Activated T-cell treated with anti-CD3 and anti-CD28 coated beads, Interleukin-2, amount 50 U/mL, for 24 hours (primary cell): ENCODE measurements at regions not wholly inside any gene's neighbourhood (a gene's known extent, or its start where the extent isn't known, plus 50 kb on each side); places are given as distances from the start of the nearest gene placed in this dataset.

ENCODE experiments used
- DNase-seq: peaks from one replicate; pipeline ENCODE4 v3.0.0-alpha.2; 2020
- H3K27ac Mint-ChIP-seq: 2 replicates; pipeline ENCODE4 v1.8.0; 2020; ENCODE audit warnings: mild to moderate bottlenecking, mixed read lengths
- H3K27me3 Mint-ChIP-seq: 2 replicates; pipeline ENCODE4 v1.8.0; 2020; ENCODE audit warnings: mixed read lengths
- H3K36me3 Mint-ChIP-seq: 2 replicates; pipeline ENCODE4 v1.8.0; 2020; ENCODE audit warnings: low read depth, mixed read lengths
- H3K4me1 Mint-ChIP-seq: 2 replicates; pipeline ENCODE4 v1.8.0; 2020; ENCODE audit warnings: low read depth, mixed read lengths
- H3K4me3 Mint-ChIP-seq: 2 replicates; pipeline ENCODE4 v1.8.0; 2020; ENCODE audit warnings: mild to moderate bottlenecking, moderate library complexity, mixed read lengths
- H3K9me3 Mint-ChIP-seq: 2 replicates; pipeline ENCODE4 v1.8.0; 2020; ENCODE audit warnings: mixed read lengths

GRCh38 chr1:209276321-209276720, 307.2 kb upstream of the CAMK1G start:
- H3K27ac Mint-ChIP-seq = no peak overlapping the region
- H3K4me1 Mint-ChIP-seq = no peaks in the 10 kb centered on the region
- H3K9me3 Mint-ChIP-seq = no peaks in the 10 kb centered on the region
- no peak overlapping the region for H3K4me3 Mint-ChIP-seq
- no peak for DNase-seq
- no peaks in the 10 kb centered on the region for H3K36me3 Mint-ChIP-seq
- peaks cover 19% of the 10 kb centered on the region for H3K27me3 Mint-ChIP-seq

GRCh38 chr1:209277662-209278061, 305.9 kb upstream of the CAMK1G start:
- no peaks in the 10 kb centered on the region for H3K4me1 Mint-ChIP-seq
- no peaks in the 10 kb centered on the region for H3K9me3 Mint-ChIP-seq
- H3K27me3 Mint-ChIP-seq = peaks cover 19% of the 10 kb centered on the region
- H3K36me3 Mint-ChIP-seq = no peaks in the 10 kb centered on the region
- no peak overlapping the region for H3K4me3 Mint-ChIP-seq
- DNase-seq = no peak
- H3K27ac Mint-ChIP-seq = no peak overlapping the region

- no peak for DNase-seq
- Mint-ChIP-seq H3K36me3 (no peaks in the 10 kb centered on the region), H3K4me1 (no peaks in the 10 kb centered on the region), H3K9me3 (no peaks in the 10 kb centered on the region), H3K4me3 (no peak overlapping the region), H3K27ac (no peak overlapping the region), H3K27me3 (peaks cover 12% of the 10 kb centered on the region)
Observed at GRCh38 chr1:209291715-209292114, 291.8 kb upstream of the CAMK1G start.

- Mint-ChIP-seq H3K27ac (no peak overlapping the region), H3K36me3 (no peaks in the 10 kb centered on the region), H3K4me3 (no peak overlapping the region), H3K4me1 (no peaks in the 10 kb centered on the region), H3K27me3 (peaks cover 21% of the 10 kb centered on the region), H3K9me3 (no peaks in the 10 kb centered on the region)
- DNase-seq = no peak
Observed at GRCh38 chr1:209302779-209303568, 280.5 kb upstream of the CAMK1G start.

- Mint-ChIP-seq H3K4me1 (no peaks in the 10 kb centered on the region), H3K36me3 (no peaks in the 10 kb centered on the region), H3K27me3 (peaks cover 21% of the 10 kb centered on the region), H3K4me3 (no peak overlapping the region), H3K27ac (no peak overlapping the region), H3K9me3 (no peaks in the 10 kb centered on the region)
- DNase-seq = no peak
Observed at GRCh38 chr1:209304166-209304565, 279.3 kb upstream of the CAMK1G start.

- H3K4me3 Mint-ChIP-seq = no peak overlapping the region
- no peaks in the 10 kb centered on the region for H3K9me3 Mint-ChIP-seq
- H3K36me3 Mint-ChIP-seq = no peaks in the 10 kb centered on the region
- H3K4me1 Mint-ChIP-seq = no peaks in the 10 kb centered on the region
- H3K27ac Mint-ChIP-seq = no peak overlapping the region
- peaks cover 21% of the 10 kb centered on the region for H3K27me3 Mint-ChIP-seq
- no peak for DNase-seq
Observed at GRCh38 chr1:209305221-209305954, 278.1 kb upstream of the CAMK1G start.

- no peaks in the 10 kb centered on the region for H3K36me3 Mint-ChIP-seq
- H3K9me3 Mint-ChIP-seq = no peaks in the 10 kb centered on the region
- no peak overlapping the region for H3K27ac Mint-ChIP-seq
- no peak overlapping the region for H3K4me3 Mint-ChIP-seq
- H3K27me3 Mint-ChIP-seq = peaks cover 28% of the 10 kb centered on the region
- no peaks in the 10 kb centered on the region for H3K4me1 Mint-ChIP-seq
- no peak for DNase-seq
Observed at GRCh38 chr1:209307846-209308245, 275.7 kb upstream of the CAMK1G start.

GRCh38 chr1:209309198-209309597, 274.3 kb upstream of the CAMK1G start:
- no peak overlapping the region for H3K27ac Mint-ChIP-seq
- H3K4me3 Mint-ChIP-seq = no peak overlapping the region
- H3K36me3 Mint-ChIP-seq = no peaks in the 10 kb centered on the region
- H3K27me3 Mint-ChIP-seq = peaks cover 20% of the 10 kb centered on the region
- no peaks in the 10 kb centered on the region for H3K9me3 Mint-ChIP-seq
- H3K4me1 Mint-ChIP-seq = no peaks in the 10 kb centered on the region
- DNase-seq = no peak

- Mint-ChIP-seq H3K4me1 (no peaks in the 10 kb centered on the region), H3K9me3 (no peaks in the 10 kb centered on the region), H3K27me3 (peaks cover 10% of the 10 kb centered on the region), H3K36me3 (no peaks in the 10 kb centered on the region), H3K27ac (no peak overlapping the region), H3K4me3 (no peak overlapping the region)
- DNase-seq = no peak
Observed at GRCh38 chr1:209311770-209312169, 271.7 kb upstream of the CAMK1G start.

- Mint-ChIP-seq H3K9me3 (peaks cover 4% of the 10 kb centered on the region), H3K4me1 (no peaks in the 10 kb centered on the region), H3K36me3 (no peaks in the 10 kb centered on the region), H3K27ac (no peak overlapping the region), H3K27me3 (peaks cover 6% of the 10 kb centered on the region), H3K4me3 (no peak overlapping the region)
- no peak for DNase-seq
Observed at GRCh38 chr1:209316929-209317328, 266.6 kb upstream of the CAMK1G start.

- H3K36me3 Mint-ChIP-seq = no peaks in the 10 kb centered on the region
- no peak overlapping the region for H3K4me3 Mint-ChIP-seq
- no peaks in the 10 kb centered on the region for H3K4me1 Mint-ChIP-seq
- DNase-seq = no peak
- peaks cover 4% of the 10 kb centered on the region for H3K27me3 Mint-ChIP-seq
- peaks cover 4% of the 10 kb centered on the region for H3K9me3 Mint-ChIP-seq
- no peak overlapping the region for H3K27ac Mint-ChIP-seq
Observed at GRCh38 chr1:209318181-209319056, 265.1 kb upstream of the CAMK1G start.

- H3K9me3 Mint-ChIP-seq = peaks cover 4% of the 10 kb centered on the region
- H3K4me3 Mint-ChIP-seq = no peak overlapping the region
- no peak overlapping the region for H3K27ac Mint-ChIP-seq
Observed at GRCh38 chr1:209319057-209319432, 264.5 kb upstream of the CAMK1G start.

GRCh38 chr1:209319549-209319948, 264.0 kb upstream of the CAMK1G start:
- H3K36me3 Mint-ChIP-seq = no peaks in the 10 kb centered on the region
- H3K4me3 Mint-ChIP-seq = no peak overlapping the region
- peaks cover 4% of the 10 kb centered on the region for H3K27me3 Mint-ChIP-seq
- peaks cover 4% of the 10 kb centered on the region for H3K9me3 Mint-ChIP-seq
- H3K4me1 Mint-ChIP-seq = no peaks in the 10 kb centered on the region
- no peak overlapping the region for H3K27ac Mint-ChIP-seq
- DNase-seq = no peak

More at GRCh38 chr1:209319057-209319432, 264.5 kb upstream of the CAMK1G start:
- DNase-seq = no peak
- no peaks in the 10 kb centered on the region for H3K4me1 Mint-ChIP-seq
- no peaks in the 10 kb centered on the region for H3K36me3 Mint-ChIP-seq
- H3K27me3 Mint-ChIP-seq = peaks cover 4% of the 10 kb centered on the region

- no peaks in the 10 kb centered on the region for H3K27me3 Mint-ChIP-seq
- no peaks in the 10 kb centered on the region for H3K36me3 Mint-ChIP-seq
- no peak overlapping the region for H3K4me3 Mint-ChIP-seq
- DNase-seq = no peak
- H3K4me1 Mint-ChIP-seq = no peaks in the 10 kb centered on the region
- H3K27ac Mint-ChIP-seq = no peak overlapping the region
- H3K9me3 Mint-ChIP-seq = peaks cover 4% of the 10 kb centered on the region
Observed at GRCh38 chr1:209323743-209324142, 259.8 kb upstream of the CAMK1G start.
